ENCODE measurements at regions not wholly inside any gene's neighbourhood (a gene's known extent, or its start where the extent isn't known, plus 50 kb on each side); places are given as distances from the start of the nearest gene placed in this dataset.
"Not testable (repeated sequence)": the region's sequence is repeated elsewhere in the genome, so short reads cannot be mapped to it uniquely, and the experiment has no call there.

DNA sequence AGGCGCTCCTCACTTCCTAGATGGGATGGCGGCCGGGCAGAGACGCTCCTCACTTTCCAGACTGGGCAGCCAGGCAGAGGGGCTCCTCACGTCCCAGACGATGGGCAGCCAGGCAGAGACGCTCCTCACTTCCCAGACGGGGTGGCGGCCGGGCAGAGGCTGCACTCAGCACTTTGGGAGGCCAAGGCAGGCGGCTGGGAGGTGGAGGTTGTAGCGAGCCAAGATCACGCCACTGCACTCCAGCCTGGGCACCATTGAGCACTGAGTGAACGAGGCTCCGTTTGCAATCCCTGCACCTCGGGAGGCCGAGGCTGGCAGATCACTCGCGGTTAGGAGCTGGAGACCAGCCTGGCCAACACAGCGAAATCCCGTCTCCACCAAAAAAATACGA lies 72.0 kb upstream of the LRPPRC start:
- TF ChIP-seq, protein P1, sequence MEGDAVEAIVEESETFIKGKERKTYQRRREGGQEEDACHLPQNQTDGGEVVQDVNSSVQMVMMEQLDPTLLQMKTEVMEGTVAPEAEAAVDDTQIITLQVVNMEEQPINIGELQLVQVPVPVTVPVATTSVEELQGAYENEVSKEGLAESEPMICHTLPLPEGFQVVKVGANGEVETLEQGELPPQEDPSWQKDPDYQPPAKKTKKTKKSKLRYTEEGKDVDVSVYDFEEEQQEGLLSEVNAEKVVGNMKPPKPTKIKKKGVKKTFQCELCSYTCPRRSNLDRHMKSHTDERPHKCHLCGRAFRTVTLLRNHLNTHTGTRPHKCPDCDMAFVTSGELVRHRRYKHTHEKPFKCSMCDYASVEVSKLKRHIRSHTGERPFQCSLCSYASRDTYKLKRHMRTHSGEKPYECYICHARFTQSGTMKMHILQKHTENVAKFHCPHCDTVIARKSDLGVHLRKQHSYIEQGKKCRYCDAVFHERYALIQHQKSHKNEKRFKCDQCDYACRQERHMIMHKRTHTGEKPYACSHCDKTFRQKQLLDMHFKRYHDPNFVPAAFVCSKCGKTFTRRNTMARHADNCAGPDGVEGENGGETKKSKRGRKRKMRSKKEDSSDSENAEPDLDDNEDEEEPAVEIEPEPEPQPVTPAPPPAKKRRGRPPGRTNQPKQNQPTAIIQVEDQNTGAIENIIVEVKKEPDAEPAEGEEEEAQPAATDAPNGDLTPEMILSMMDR (IDR thresholded peaks at IDR 0.05) = not testable (repeated sequence)
- not testable (repeated sequence) for TF ChIP-seq POLR2A (IDR thresholded peaks at IDR 0.05)

Data from vagina (tissue), 2 donors.